Activated CD8-positive, alpha-beta T cell treated with anti-CD3 and anti-CD28 coated beads for 36 hours (primary cell): ENCODE measurements at regions not wholly inside any gene's neighbourhood (a gene's known extent, or its start where the extent isn't known, plus 50 kb on each side); places are given as distances from the start of the nearest gene placed in this dataset.

Experiments
- ATAC-seq: fragments of 200-7000 bp; cut with Tn5 transposase; one replicate; pipeline ENCODE4 v1.10.0; 2021; ENCODE audit warnings: mild to moderate bottlenecking, moderate library complexity
- CTCF ChIA-PET: fragments of 350-600 bp; sonication (Branson Sonifier 250); formaldehyde crosslinking; loops from one replicate; lab custom pipeline; 2021; ENCODE audit warnings: antibody characterized with exemption; lab: Charles Lee
- POLR2A ChIA-PET: fragments of 350-600 bp; sonication (Branson Sonifier 250); formaldehyde crosslinking; loops from one replicate; lab custom pipeline; 2021; ENCODE audit warnings: antibody characterized with exemption; lab: Charles Lee
- DNase-seq: peaks from one replicate; pipeline ENCODE4 v3.0.0-alpha.2; 2020
- H3K27ac Mint-ChIP-seq: one replicate; pipeline ENCODE4 v1.8.0; 2021; ENCODE audit warnings: mild to moderate bottlenecking, mixed read lengths
- H3K27me3 Mint-ChIP-seq: one replicate; pipeline ENCODE4 v1.8.0; 2021; ENCODE audit warnings: mixed read lengths
- H3K36me3 Mint-ChIP-seq: one replicate; pipeline ENCODE4 v1.8.0; 2021; ENCODE audit warnings: low read depth, mixed read lengths
- H3K4me1 Mint-ChIP-seq: one replicate; pipeline ENCODE4 v1.8.0; 2021; ENCODE audit warnings: low read depth, mixed read lengths
- H3K4me3 Mint-ChIP-seq: one replicate; pipeline ENCODE4 v1.8.0; 2021; ENCODE audit warnings: mild to moderate bottlenecking, moderate library complexity, mixed read lengths
- H3K9me3 Mint-ChIP-seq: one replicate; pipeline ENCODE4 v1.8.0; 2021; ENCODE audit warnings: mixed read lengths
- intact Hi-C: fragments of 100-400 bp; cut with micrococcal nuclease; formaldehyde crosslinking; loops from one replicate; pipeline ENCODE4 v1.10.0; 2022
- TF ChIP-seq, protein P1 (sequence below): fragments of 200-600 bp; IDR thresholded peaks from one replicate; pipeline ENCODE4 v1.8.0; 2022; ENCODE audit warnings: antibody characterized with exemption, mild to moderate bottlenecking

DNA sequence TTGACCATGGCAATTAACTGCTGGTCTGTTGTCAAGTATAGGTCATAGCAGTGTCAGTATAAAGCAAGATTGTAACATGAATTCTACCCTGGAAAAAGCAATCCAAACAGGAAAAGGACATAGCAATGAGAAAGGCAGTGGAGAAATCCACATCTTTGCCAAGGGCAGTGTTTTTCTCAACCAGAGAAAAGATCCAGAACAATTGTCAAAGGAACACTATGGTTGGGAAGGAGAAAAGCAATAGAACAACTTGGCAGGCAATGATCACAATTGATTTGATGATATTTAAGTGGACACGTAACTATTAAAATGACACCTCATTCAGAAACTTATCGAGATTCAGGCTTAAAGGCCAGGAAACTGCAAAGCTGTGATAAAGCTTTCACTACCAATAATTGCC is 271.1 kb downstream of the DIPK2A start:
- intact Hi-C loops: no loop called here
- H3K9me3 Mint-ChIP-seq: no peaks in the 10 kb centered on the region
- POLR2A ChIA-PET: no interaction called here
- no peaks in the 10 kb centered on the region for H3K4me1 Mint-ChIP-seq
- CTCF ChIA-PET: no interaction called here
- H3K36me3 Mint-ChIP-seq: no peaks in the 10 kb centered on the region
- TF ChIP-seq, protein P1, sequence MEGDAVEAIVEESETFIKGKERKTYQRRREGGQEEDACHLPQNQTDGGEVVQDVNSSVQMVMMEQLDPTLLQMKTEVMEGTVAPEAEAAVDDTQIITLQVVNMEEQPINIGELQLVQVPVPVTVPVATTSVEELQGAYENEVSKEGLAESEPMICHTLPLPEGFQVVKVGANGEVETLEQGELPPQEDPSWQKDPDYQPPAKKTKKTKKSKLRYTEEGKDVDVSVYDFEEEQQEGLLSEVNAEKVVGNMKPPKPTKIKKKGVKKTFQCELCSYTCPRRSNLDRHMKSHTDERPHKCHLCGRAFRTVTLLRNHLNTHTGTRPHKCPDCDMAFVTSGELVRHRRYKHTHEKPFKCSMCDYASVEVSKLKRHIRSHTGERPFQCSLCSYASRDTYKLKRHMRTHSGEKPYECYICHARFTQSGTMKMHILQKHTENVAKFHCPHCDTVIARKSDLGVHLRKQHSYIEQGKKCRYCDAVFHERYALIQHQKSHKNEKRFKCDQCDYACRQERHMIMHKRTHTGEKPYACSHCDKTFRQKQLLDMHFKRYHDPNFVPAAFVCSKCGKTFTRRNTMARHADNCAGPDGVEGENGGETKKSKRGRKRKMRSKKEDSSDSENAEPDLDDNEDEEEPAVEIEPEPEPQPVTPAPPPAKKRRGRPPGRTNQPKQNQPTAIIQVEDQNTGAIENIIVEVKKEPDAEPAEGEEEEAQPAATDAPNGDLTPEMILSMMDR: no peak
- DNase-seq (no peak), ATAC-seq (no peak)
- H3K4me3 Mint-ChIP-seq: no peak overlapping the region
- H3K27ac Mint-ChIP-seq: no peak overlapping the region
- peaks cover 2% of the 10 kb centered on the region for H3K27me3 Mint-ChIP-seq

DNA sequence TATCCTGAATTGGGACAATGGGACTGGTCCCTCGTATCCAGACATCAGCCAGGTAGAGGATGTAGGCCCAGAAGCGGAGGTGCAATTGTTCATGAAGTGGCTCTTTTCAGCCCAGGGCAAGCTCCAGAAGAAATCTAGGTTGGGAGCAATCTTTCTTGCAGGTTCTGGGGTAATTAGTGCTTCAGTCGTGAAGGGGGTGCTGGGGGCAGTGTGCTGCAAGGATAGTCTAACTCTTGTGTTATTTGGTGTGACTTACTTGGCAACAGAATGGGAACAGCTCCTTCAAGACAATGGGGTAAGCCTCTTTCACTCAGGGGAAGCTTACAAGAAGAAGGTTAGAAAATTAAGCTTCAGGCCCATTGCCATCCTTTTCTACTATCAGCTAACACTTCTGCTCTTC is 273.0 kb downstream of the DIPK2A start:
- ATAC-seq (no peak), DNase-seq (no peak)
- Mint-ChIP-seq H3K36me3 (no peaks in the 10 kb centered on the region), H3K9me3 (no peaks in the 10 kb centered on the region), H3K27me3 (peaks cover 2% of the 10 kb centered on the region), H3K27ac (no peak overlapping the region), H3K4me1 (no peaks in the 10 kb centered on the region), H3K4me3 (no peak overlapping the region)
- TF ChIP-seq, protein P1: no peak
- intact Hi-C loops: no loop called here
- POLR2A ChIA-PET: no interaction called here
- CTCF ChIA-PET: no interaction called here

DNA sequence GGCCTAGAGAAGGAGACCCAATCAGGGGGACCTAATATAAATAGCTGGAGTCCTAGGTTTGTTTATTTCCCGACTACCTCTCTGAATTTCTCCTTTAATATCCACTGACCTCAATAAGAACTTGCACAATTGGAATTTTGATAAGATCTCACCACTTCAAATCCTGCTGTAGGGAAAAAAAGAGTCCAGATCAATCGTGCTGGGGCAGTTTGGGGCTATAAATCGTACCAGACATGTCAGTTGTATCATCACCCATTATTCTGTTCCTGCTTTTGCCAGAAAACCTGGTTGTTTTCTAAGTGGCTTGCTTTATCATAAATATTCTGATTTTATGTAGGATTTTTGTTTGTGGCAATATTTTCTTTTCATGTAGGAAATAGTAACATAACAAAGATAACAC is 281.3 kb downstream of the DIPK2A start:
- peaks cover 2% of the 10 kb centered on the region for H3K9me3 Mint-ChIP-seq
- CTCF ChIA-PET: no interaction called here
- TF ChIP-seq, protein P1: no peak
- H3K4me3 Mint-ChIP-seq: no peak overlapping the region
- no peak overlapping the region for H3K27ac Mint-ChIP-seq
- DNase-seq (no peak), ATAC-seq (no peak)
- POLR2A ChIA-PET: no interaction called here
- H3K4me1 Mint-ChIP-seq: no peaks in the 10 kb centered on the region
- no peaks in the 10 kb centered on the region for H3K36me3 Mint-ChIP-seq
- intact Hi-C loops: no loop called here
- peaks cover 3% of the 10 kb centered on the region for H3K27me3 Mint-ChIP-seq

DNA sequence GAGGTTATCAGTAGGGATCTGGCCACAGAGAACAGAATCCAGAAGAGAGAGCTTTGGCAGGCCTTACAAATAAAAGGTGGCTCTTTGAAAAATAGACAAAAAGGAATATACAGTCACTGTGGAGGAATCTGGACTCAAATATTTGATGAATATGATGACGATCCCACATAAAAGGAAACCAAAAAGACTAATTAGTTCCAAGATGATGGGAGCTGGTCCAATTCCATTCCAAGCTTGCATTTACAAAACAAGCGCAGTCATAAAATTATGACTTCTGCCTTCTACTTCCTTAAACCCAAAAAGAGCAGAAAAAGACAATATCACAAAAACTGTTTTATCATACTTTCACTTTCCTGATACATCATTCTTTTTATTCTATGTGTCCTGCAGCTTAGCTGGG is 285.8 kb downstream of the DIPK2A start:
- no peaks in the 10 kb centered on the region for H3K36me3 Mint-ChIP-seq

DNA sequence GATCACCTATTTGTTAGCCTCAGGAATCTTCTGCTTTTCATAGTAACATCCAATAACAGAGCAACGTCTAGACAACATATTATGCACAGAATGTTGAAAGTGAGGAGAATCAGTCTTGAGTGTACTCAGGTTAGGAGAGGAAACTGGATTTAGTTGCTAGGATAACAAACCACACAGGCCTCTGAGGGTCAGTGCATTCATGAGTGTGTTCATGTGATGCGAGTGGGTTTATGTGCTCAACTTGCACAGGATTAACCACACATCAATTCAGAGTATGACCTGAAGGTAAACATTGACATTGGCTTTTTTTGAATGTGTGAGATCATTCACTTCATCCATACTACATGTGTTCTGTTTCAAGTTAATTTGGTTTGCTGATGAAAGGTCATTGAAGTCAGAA is 287.6 kb downstream of the DIPK2A start:
- H3K4me3 Mint-ChIP-seq: no peak overlapping the region
- H3K27ac Mint-ChIP-seq: no peak overlapping the region
- peaks cover 10% of the 10 kb centered on the region for H3K27me3 Mint-ChIP-seq
- intact Hi-C loops: no loop called here
- no peaks in the 10 kb centered on the region for H3K4me1 Mint-ChIP-seq
- ATAC-seq: no peak
- peaks cover 3% of the 10 kb centered on the region for H3K9me3 Mint-ChIP-seq
- ChIA-PET POLR2A (no interaction called here), CTCF (no interaction called here)
- no peak for DNase-seq
- no peaks in the 10 kb centered on the region for H3K36me3 Mint-ChIP-seq
- TF ChIP-seq, protein P1: no peak

More for the DNA sequence above, 285.8 kb downstream of the DIPK2A start:
- DNase-seq (no peak), ATAC-seq (no peak)
- TF ChIP-seq, protein P1: no peak
- H3K9me3 Mint-ChIP-seq: peaks cover 3% of the 10 kb centered on the region
- ChIA-PET CTCF (interaction anchor here (0.6 kb wide), 1 partner anchor 8 kb away, joined by 3 read pairs; no protein-coding TSS in a partner anchor), POLR2A (no interaction called here)
- no peak overlapping the region for H3K27ac Mint-ChIP-seq
- H3K27me3 Mint-ChIP-seq: peaks cover 10% of the 10 kb centered on the region
- H3K4me3 Mint-ChIP-seq: no peak overlapping the region
- no peaks in the 10 kb centered on the region for H3K4me1 Mint-ChIP-seq
- intact Hi-C loops: no loop called here
